Suprapubic skin (tissue), 4 donors: ENCODE measurements at regions not wholly inside any gene's neighbourhood (a gene's known extent, or its start where the extent isn't known, plus 50 kb on each side); places are given as distances from the start of the nearest gene placed in this dataset.

Experiments used
- DNase-seq, 2 donors: peaks; one replicate each; pipeline ENCODE4 v3.0.0-alpha.2; 2019; ENCODE audit warnings: low spot score in 2 of 2
- H3K27ac ChIP-seq: fragments of 200-600 bp; sonication (generic); one replicate; pipeline ENCODE4 v1.5.1; 2019
- H3K27me3 ChIP-seq: fragments of 200-600 bp; sonication (generic); one replicate; pipeline ENCODE4 v1.5.1; 2019
- H3K36me3 ChIP-seq: fragments of 200-600 bp; sonication (generic); one replicate; pipeline ENCODE4 v1.5.1; 2019
- H3K4me1 ChIP-seq: fragments of 200-600 bp; sonication (generic); one replicate; pipeline ENCODE4 v1.5.1; 2019
- H3K4me3 ChIP-seq: fragments of 200-600 bp; sonication (generic); one replicate; pipeline ENCODE4 v1.5.1; 2019; ENCODE audit warnings: mild to moderate bottlenecking
- H3K9me3 ChIP-seq: fragments of 200-600 bp; sonication (generic); one replicate; pipeline ENCODE4 v1.5.1; 2019
- CTCF ChIP-seq, 2 donors: fragments of 200-600 bp in 1 of 2; fragments of 450-650 bp in 1 of 2; sonication (generic) in 1 of 2; IDR thresholded peaks; one replicate each; pipeline ENCODE4 v1.5.1; 2016 to 2019; ENCODE audit warnings: antibody characterized with exemption in 2 of 2, mild to moderate bottlenecking in 1 of 2, moderate library complexity in 1 of 2
- EP300 ChIP-seq: sonication (generic); formaldehyde crosslinking; IDR thresholded peaks from one replicate; pipeline ENCODE4 v1.6.1; 2017; ENCODE audit warnings: antibody characterized with exemption
- POLR2A ChIP-seq, 2 donors: fragments of 450-650 bp; IDR thresholded peaks; one replicate each; pipeline ENCODE4 v1.6.1; 2017; ENCODE audit warnings: antibody characterized with exemption in 2 of 2, mild to moderate bottlenecking in 2 of 2, moderate library complexity in 2 of 2
- POLR2AphosphoS5 ChIP-seq, 3 donors: sonication (generic); formaldehyde crosslinking; IDR thresholded peaks; one replicate each; pipeline ENCODE4 v1.6.1; 2017; ENCODE audit warnings: antibody characterized with exemption in 3 of 3
- whole genome bisulfite sequencing: methylation state at CpG from one replicate; pipeline ENCODE4 v1.1.5; 2018; 5-methylcytosine and 5-hydroxymethylcytosine counted together

- Histone ChIP-seq H3K27ac (no peak overlapping the region), H3K4me1 (no peaks in the 10 kb centered on the region), H3K9me3 (no peaks in the 10 kb centered on the region), H3K27me3 (no peaks in the 10 kb centered on the region), H3K4me3 (no peak overlapping the region), H3K36me3 (no peaks in the 10 kb centered on the region)
- WGBS: 65% methylated on average over 2 of the region's 2 CpGs
- DNase-seq: no peak
- no peak for TF ChIP-seq POLR2A (IDR thresholded peaks at IDR 0.05)
- TF ChIP-seq EP300: no peak
- no peak for TF ChIP-seq CTCF (IDR thresholded peaks at IDR 0.05)
- TF ChIP-seq POLR2AphosphoS5 (IDR thresholded peaks at IDR 0.05): no peak
Measured at GRCh38 chr2:163389838-163390237, 346.0 kb downstream of the FIGN start.

DNA sequence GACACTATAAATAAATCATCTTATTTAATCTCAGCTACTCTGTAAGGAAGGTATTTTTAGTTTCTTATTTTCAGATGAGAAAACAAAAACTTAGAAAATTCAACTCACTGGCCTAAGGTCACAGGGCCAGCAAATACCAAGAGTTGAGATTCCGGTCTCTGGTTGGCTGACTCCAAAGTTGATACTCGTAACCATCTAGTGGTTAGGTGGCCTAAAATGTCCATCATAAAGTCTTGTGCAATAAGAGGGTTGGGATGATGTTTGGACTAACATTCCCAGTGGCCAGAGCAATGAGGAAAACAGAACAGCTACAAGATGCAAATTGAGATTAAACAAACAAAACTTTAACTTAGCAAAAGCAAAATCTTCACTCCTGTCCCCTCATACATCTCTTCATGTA lies 360.3 kb downstream of the FIGN start:
- H3K27ac ChIP-seq: no peak overlapping the region
- no peaks in the 10 kb centered on the region for H3K36me3 ChIP-seq
- no peaks in the 10 kb centered on the region for H3K9me3 ChIP-seq
- H3K4me3 ChIP-seq: no peak overlapping the region
- 83% methylated on average over 2 of the region's 2 CpGs for WGBS
- TF ChIP-seq POLR2AphosphoS5 (IDR thresholded peaks at IDR 0.05) (no peak), CTCF (IDR thresholded peaks at IDR 0.05) (no peak)
- no peaks in the 10 kb centered on the region for H3K27me3 ChIP-seq
- DNase-seq: no peak
- no peaks in the 10 kb centered on the region for H3K4me1 ChIP-seq

DNA sequence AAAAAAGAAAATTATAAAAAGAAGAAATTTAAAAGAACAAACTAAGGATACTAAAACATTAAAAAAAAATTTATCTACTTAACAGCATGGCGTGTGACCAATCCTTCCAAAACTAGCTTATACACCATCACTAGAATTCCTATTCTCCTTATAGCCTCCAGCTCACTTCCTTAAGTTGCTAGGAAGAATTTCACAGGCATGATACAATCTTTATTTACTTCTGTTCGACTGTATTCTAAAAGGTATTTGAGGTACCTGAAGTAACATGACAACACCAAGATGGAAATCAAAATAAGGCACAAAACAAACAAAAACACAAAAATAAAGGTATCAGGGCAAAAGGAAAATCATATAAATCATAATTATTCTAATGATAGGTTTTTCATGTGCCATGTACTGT lies 360.7 kb downstream of the FIGN start:
- no peak overlapping the region for H3K27ac ChIP-seq
- H3K9me3 ChIP-seq: no peaks in the 10 kb centered on the region
- H3K27me3 ChIP-seq: no peaks in the 10 kb centered on the region
- H3K4me3 ChIP-seq: no peak overlapping the region
- H3K4me1 ChIP-seq: no peaks in the 10 kb centered on the region
- no peak for TF ChIP-seq POLR2A (IDR thresholded peaks at IDR 0.05)
- WGBS: 59% methylated on average over 2 of the region's 2 CpGs
- no peaks in the 10 kb centered on the region for H3K36me3 ChIP-seq
- DNase-seq: no peak

- Histone ChIP-seq H3K36me3 (no peaks in the 10 kb centered on the region), H3K4me3 (no peak overlapping the region), H3K4me1 (no peaks in the 10 kb centered on the region), H3K27me3 (no peaks in the 10 kb centered on the region), H3K9me3 (no peaks in the 10 kb centered on the region), H3K27ac (no peak overlapping the region)
- no peak for DNase-seq
- 94% methylated on average over 3 of the region's 3 CpGs for WGBS
- TF ChIP-seq EP300 (no peak), POLR2AphosphoS5 (IDR thresholded peaks at IDR 0.05) (no peak), CTCF (IDR thresholded peaks at IDR 0.05) (no peak), POLR2A (IDR thresholded peaks at IDR 0.05) (no peak)
Measured at GRCh38 chr2:163374282-163374681, 361.5 kb downstream of the FIGN start.

DNA sequence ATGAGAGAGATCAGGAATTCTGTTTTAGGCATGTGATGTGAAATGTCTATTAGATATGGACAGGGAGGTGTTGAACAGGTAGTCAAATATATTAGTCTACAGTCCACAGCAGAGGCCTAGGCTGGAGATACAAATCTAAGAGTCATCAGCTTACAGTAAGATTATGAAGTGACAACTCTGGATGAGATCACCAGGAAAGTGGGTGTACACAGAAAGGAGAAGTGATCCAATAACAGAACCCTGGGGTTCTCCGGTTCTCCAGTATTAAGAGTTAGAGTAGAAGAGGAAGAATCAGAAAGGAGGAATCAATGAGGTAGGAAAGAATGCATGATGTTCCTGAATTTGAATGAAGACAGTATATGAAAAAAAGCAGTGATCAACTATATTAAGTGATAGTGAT lies 362.3 kb downstream of the FIGN start:
- H3K36me3 ChIP-seq: no peaks in the 10 kb centered on the region
- TF ChIP-seq POLR2AphosphoS5 (IDR thresholded peaks at IDR 0.05): no peak
- TF ChIP-seq EP300: no peak
- TF ChIP-seq POLR2A (IDR thresholded peaks at IDR 0.05): no peak
- TF ChIP-seq CTCF (IDR thresholded peaks at IDR 0.05): no peak
- H3K4me1 ChIP-seq: no peaks in the 10 kb centered on the region
- DNase-seq: no peak
- no peak overlapping the region for H3K4me3 ChIP-seq
- no peaks in the 10 kb centered on the region for H3K9me3 ChIP-seq
- 89% methylated on average over 1 of the region's 1 CpG for WGBS
- H3K27ac ChIP-seq: no peak overlapping the region
- no peaks in the 10 kb centered on the region for H3K27me3 ChIP-seq

GRCh38 chr2:163370169-163370886 lies 365.5 kb downstream of the FIGN start:
- 75% methylated on average over 4 of the region's 4 CpGs for WGBS
- TF ChIP-seq POLR2AphosphoS5 (IDR thresholded peaks at IDR 0.05): no peak
- TF ChIP-seq POLR2A (IDR thresholded peaks at IDR 0.05): no peak
- H3K4me1 ChIP-seq: no peaks in the 10 kb centered on the region
- H3K27me3 ChIP-seq: no peaks in the 10 kb centered on the region
- H3K4me3 ChIP-seq: no peak overlapping the region
- H3K9me3 ChIP-seq: no peaks in the 10 kb centered on the region
- no peak for DNase-seq
- no peak overlapping the region for H3K27ac ChIP-seq
- no peaks in the 10 kb centered on the region for H3K36me3 ChIP-seq
